Fibroblast of lung (primary cell): ENCODE measurements at regions not wholly inside any gene's neighbourhood (a gene's known extent, or its start where the extent isn't known, plus 50 kb on each side); places are given as distances from the start of the nearest gene placed in this dataset.

Experiments
- DNase-seq, 2 donors: peaks; one replicate each; pipeline versions ENCODE4 v3.0.0 to v3.0.0-alpha.2; 2010; ENCODE audit warnings: low read depth in 2 of 2
- H2AFZ ChIP-seq: 2 replicates; pipeline ENCODE4 v1.5.1; 2012; ENCODE audit warnings: low read length, control low read depth, inconsistent platforms
- H3K27ac ChIP-seq: 2 replicates; pipeline ENCODE4 v1.5.1; 2011; ENCODE audit warnings: low read length, control low read depth; ENCODE audit not compliant: insufficient read depth
- H3K27me3 ChIP-seq: 2 replicates; pipeline ENCODE4 v1.5.1; 2011; ENCODE audit warnings: mild to moderate bottlenecking, low read length; ENCODE audit not compliant: control insufficient read depth, insufficient read depth
- H3K36me3 ChIP-seq: 2 replicates; pipeline ENCODE4 v1.5.1; 2011; ENCODE audit warnings: low read length; ENCODE audit not compliant: control insufficient read depth, insufficient read depth
- H3K4me1 ChIP-seq: 2 replicates; pipeline ENCODE4 v1.5.1; 2011; ENCODE audit warnings: low read length; ENCODE audit not compliant: control insufficient read depth, insufficient read depth; ENCODE audit errors: extremely low read depth
- H3K4me2 ChIP-seq: 2 replicates; pipeline ENCODE4 v1.5.1; 2011; ENCODE audit warnings: low read length, control low read depth; ENCODE audit not compliant: insufficient read depth; ENCODE audit errors: extremely low read depth
- H3K4me3 ChIP-seq, 4 experiments: fragments of 200-600 bp in 1 of 4; sonication (generic) in 1 of 4; replicated peaks in 1 of 4; 2 replicates each; pipeline ENCODE4 v1.5.1; 2011 to 2016; ENCODE audit warnings: low read length in 4 of 4, low read depth in 3 of 4, mild to moderate bottlenecking in 3 of 4, control low read depth in 2 of 4, inconsistent platforms in 1 of 4, mixed read lengths in 1 of 4; ENCODE audit not compliant: insufficient read depth in 1 of 4; ENCODE audit errors: control extremely low read depth in 1 of 4
- H3K79me2 ChIP-seq: 2 replicates; pipeline ENCODE4 v1.5.1; 2012; ENCODE audit warnings: mild to moderate bottlenecking, low read length, inconsistent platforms; ENCODE audit not compliant: control insufficient read depth, insufficient read depth
- H3K9ac ChIP-seq: 2 replicates; pipeline ENCODE4 v1.5.1; 2011; ENCODE audit warnings: mild to moderate bottlenecking, low read length, control low read depth; ENCODE audit not compliant: insufficient read depth
- H3K9me3 ChIP-seq: 2 replicates; pipeline ENCODE4 v1.5.1; 2012; ENCODE audit warnings: low read depth, low read length; ENCODE audit not compliant: control insufficient read depth, insufficient read depth
- H4K20me1 ChIP-seq: 2 replicates; pipeline ENCODE4 v1.5.1; 2011; ENCODE audit warnings: low read length; ENCODE audit not compliant: control insufficient read depth, insufficient read depth; ENCODE audit errors: extremely low read depth
- EZH2 ChIP-seq: IDR thresholded peaks from 2 replicates; pipeline ENCODE4 v1.5.1; 2012; ENCODE audit warnings: low read length, control low read depth, mild to moderate bottlenecking; ENCODE audit errors: missing control alignments
- TF ChIP-seq, protein P1 (sequence below), 2 donors: IDR thresholded peaks in 1 of 2; conservative IDR thresholded peaks in 1 of 2; 1 replicate in 1 of 2; 2 replicates in 1 of 2; pipeline ENCODE4 v1.5.1; 2011 to 2012; ENCODE audit warnings: low read length in 2 of 2, control low read depth in 1 of 2, inconsistent platforms in 1 of 2, low read depth in 1 of 2, mild to moderate bottlenecking in 1 of 2

DNA sequence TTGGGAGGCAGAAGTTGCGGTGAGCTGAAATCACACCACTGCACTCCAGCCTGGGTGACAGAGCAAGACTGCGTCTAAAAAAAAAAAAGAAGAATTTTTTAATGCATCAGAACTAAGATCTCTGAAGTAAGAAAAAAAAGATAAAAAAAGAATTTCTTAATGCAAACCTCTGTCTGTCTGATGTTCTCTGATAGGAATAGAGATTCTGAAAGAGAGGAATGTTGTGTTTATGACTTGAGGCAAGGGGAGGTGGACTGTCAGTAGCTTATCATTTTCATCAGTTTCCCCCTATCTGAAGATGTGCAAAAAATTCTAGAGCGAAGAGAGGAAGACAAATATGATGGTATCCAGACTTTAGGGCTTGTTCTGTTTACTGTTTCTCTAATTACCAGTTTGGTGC lies 121.5 kb downstream of the SEC23IP start:
- no peak overlapping the region for H3K9ac ChIP-seq
- no peaks in the 10 kb centered on the region for H3K9me3 ChIP-seq
- no peaks in the 10 kb centered on the region for H3K27me3 ChIP-seq
- H3K4me3 ChIP-seq, result no peak overlapping the region
- H3K36me3 ChIP-seq, result no peaks in the 10 kb centered on the region
- no peak overlapping the region for H2AFZ ChIP-seq
- H3K27ac ChIP-seq, result no peak overlapping the region
- H4K20me1 ChIP-seq, result no peaks in the 10 kb centered on the region
- TF ChIP-seq EZH2, result no peak
- TF ChIP-seq, protein P1, sequence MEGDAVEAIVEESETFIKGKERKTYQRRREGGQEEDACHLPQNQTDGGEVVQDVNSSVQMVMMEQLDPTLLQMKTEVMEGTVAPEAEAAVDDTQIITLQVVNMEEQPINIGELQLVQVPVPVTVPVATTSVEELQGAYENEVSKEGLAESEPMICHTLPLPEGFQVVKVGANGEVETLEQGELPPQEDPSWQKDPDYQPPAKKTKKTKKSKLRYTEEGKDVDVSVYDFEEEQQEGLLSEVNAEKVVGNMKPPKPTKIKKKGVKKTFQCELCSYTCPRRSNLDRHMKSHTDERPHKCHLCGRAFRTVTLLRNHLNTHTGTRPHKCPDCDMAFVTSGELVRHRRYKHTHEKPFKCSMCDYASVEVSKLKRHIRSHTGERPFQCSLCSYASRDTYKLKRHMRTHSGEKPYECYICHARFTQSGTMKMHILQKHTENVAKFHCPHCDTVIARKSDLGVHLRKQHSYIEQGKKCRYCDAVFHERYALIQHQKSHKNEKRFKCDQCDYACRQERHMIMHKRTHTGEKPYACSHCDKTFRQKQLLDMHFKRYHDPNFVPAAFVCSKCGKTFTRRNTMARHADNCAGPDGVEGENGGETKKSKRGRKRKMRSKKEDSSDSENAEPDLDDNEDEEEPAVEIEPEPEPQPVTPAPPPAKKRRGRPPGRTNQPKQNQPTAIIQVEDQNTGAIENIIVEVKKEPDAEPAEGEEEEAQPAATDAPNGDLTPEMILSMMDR (conservative IDR thresholded peaks at IDR 0.05 in 1 of 2, IDR thresholded peaks at IDR 0.05 in 1 of 2; ENCODE audit: low read depth in 1 of 2, low read length in 2 of 2), result no peak
- H3K4me1 ChIP-seq, result no peaks in the 10 kb centered on the region
- H3K4me2 ChIP-seq, result no peak overlapping the region
- no peak for DNase-seq
- H3K79me2 ChIP-seq, result no peaks in the 10 kb centered on the region

- no peaks in the 10 kb centered on the region for H4K20me1 ChIP-seq
- no peak overlapping the region for H3K27ac ChIP-seq
- H3K4me1 ChIP-seq, result no peaks in the 10 kb centered on the region
- TF ChIP-seq, protein P1 (conservative IDR thresholded peaks at IDR 0.05 in 1 of 2, IDR thresholded peaks at IDR 0.05 in 1 of 2; ENCODE audit: low read depth in 1 of 2, low read length in 2 of 2), result no peak
- TF ChIP-seq EZH2, result no peak
- no peaks in the 10 kb centered on the region for H3K9me3 ChIP-seq
- no peak overlapping the region for H3K9ac ChIP-seq
- DNase-seq, result no peak
- H3K79me2 ChIP-seq, result no peaks in the 10 kb centered on the region
- H3K27me3 ChIP-seq, result no peaks in the 10 kb centered on the region
- no peak overlapping the region for H3K4me3 ChIP-seq
- no peaks in the 10 kb centered on the region for H3K36me3 ChIP-seq
- H2AFZ ChIP-seq, result no peak overlapping the region
- no peak overlapping the region for H3K4me2 ChIP-seq
Measured at GRCh38 chr10:120015064-120015463, 122.5 kb downstream of the SEC23IP start.

DNA sequence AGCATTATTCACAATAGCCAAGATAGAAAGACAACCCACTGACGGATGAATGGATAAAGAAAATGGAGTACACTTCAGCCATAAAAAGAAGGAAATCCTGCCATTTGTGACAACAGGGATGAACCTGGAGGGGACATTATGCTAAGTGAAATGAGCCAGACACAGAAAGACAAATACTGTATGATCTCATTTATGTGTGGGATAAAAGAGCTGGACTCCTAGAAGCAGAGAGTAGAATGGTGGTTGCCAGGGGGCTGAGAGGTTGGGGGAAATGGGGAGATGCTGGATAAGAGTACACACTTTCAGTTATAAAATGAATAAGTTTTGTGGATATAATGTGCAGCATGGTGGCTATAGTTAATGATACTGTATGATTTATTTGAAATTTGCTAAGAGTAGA lies 124.4 kb downstream of the SEC23IP start:
- no peaks in the 10 kb centered on the region for H3K4me1 ChIP-seq
- H3K4me2 ChIP-seq, result no peak overlapping the region
- no peak for DNase-seq
- no peak overlapping the region for H3K27ac ChIP-seq
- H3K27me3 ChIP-seq, result no peaks in the 10 kb centered on the region
- no peak overlapping the region for H3K4me3 ChIP-seq
- H4K20me1 ChIP-seq, result no peaks in the 10 kb centered on the region
- H3K79me2 ChIP-seq, result no peaks in the 10 kb centered on the region
- no peaks in the 10 kb centered on the region for H3K9me3 ChIP-seq
- H3K9ac ChIP-seq, result no peak overlapping the region
- H2AFZ ChIP-seq, result no peak overlapping the region
- TF ChIP-seq, protein P1 (conservative IDR thresholded peaks at IDR 0.05 in 1 of 2, IDR thresholded peaks at IDR 0.05 in 1 of 2; ENCODE audit: low read depth in 1 of 2, low read length in 2 of 2), result no peak
- no peak for TF ChIP-seq EZH2
- no peaks in the 10 kb centered on the region for H3K36me3 ChIP-seq
